Karpas-422 (cell line): ENCODE measurements at regions not wholly inside any gene's neighbourhood (a gene's known extent, or its start where the extent isn't known, plus 50 kb on each side); places are given as distances from the start of the nearest gene placed in this dataset.
"Not testable (repeated sequence)": the region's sequence is repeated elsewhere in the genome, so short reads cannot be mapped to it uniquely, and the experiment has no call there.

ENCODE experiments used
- DNase-seq: peaks from one replicate; pipeline ENCODE4 v3.0.0-alpha.2; 2015
- H2AFZ ChIP-seq: fragments of 200-600 bp; sonication (generic); 2 replicates; pipeline ENCODE4 v1.6.1; 2014; ENCODE audit warnings: antibody characterized with exemption, low read length, mixed read lengths
- H3K27ac ChIP-seq: fragments of 200-600 bp; sonication (generic); 2 replicates; pipeline ENCODE4 v1.5.1; 2014; ENCODE audit warnings: mild to moderate bottlenecking, low read length, moderate library complexity
- H3K27me3 ChIP-seq: fragments of 200-600 bp; sonication (generic); 2 replicates; pipeline ENCODE4 v1.6.1; 2014; ENCODE audit warnings: low read length, mixed read lengths
- H3K36me3 ChIP-seq: fragments of 200-600 bp; sonication (generic); 2 replicates; pipeline ENCODE4 v1.6.1; 2014; ENCODE audit warnings: low read length, mixed read lengths; ENCODE audit not compliant: insufficient read depth
- H3K4me1 ChIP-seq: fragments of 200-600 bp; sonication (generic); 2 replicates; pipeline ENCODE4 v1.6.1; 2014; ENCODE audit warnings: mild to moderate bottlenecking, low read length, mixed read lengths
- H3K4me2 ChIP-seq: fragments of 200-600 bp; sonication (generic); 2 replicates; pipeline ENCODE4 v1.6.1; 2014; ENCODE audit warnings: low read length, low read depth, mild to moderate bottlenecking; ENCODE audit not compliant: poor library complexity, severe bottlenecking
- H3K4me3 ChIP-seq: fragments of 200-600 bp; sonication (generic); 2 replicates; pipeline ENCODE4 v1.5.1; 2014; ENCODE audit warnings: mild to moderate bottlenecking, antibody characterized with exemption, low read length, mixed read lengths
- H3K79me2 ChIP-seq: fragments of 200-600 bp; sonication (generic); 2 replicates; pipeline ENCODE4 v1.6.1; 2014; ENCODE audit warnings: mild to moderate bottlenecking, low read length, mixed read lengths
- H3K9ac ChIP-seq: fragments of 200-600 bp; sonication (generic); 2 replicates; pipeline ENCODE4 v1.6.0; 2014; ENCODE audit warnings: low read length
- H3K9me2 ChIP-seq: fragments of 200-600 bp; sonication (generic), shearing (Covaris generic); replicated peaks from 2 replicates; pipeline ENCODE4 v1.6.0; 2014; ENCODE audit warnings: mild to moderate bottlenecking, low read length, moderate library complexity; ENCODE audit not compliant: insufficient read depth
- H3K9me3 ChIP-seq: fragments of 300-700, 200-600 bp; sonication (generic); 2 replicates; pipeline ENCODE4 v1.6.1; 2014; ENCODE audit warnings: low read length, mixed read lengths
- H4K20me1 ChIP-seq: fragments of 200-600 bp; sonication (generic); 2 replicates; pipeline ENCODE4 v1.6.1; 2014; ENCODE audit warnings: mild to moderate bottlenecking, antibody characterized with exemption, low read length, low read depth; ENCODE audit not compliant: insufficient read depth

DNA sequence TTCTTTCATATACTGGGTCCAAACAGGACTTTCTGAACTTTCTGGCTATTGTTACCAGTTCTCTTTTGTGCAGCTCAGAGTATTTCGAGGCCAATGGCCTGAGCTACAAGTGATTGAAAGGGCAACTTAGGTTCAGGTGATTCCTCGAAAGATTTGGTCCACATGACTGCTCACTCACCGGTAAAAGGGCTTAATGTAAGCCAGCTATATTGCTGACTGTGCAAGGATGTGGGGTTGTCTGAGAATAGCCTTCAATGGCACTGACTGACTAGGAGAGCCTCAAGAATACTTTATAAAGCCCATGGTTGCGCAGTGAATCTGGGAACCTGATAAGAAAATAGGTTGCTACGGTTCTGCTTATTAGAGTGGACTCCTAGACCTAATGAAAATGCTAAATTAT lies 269.0 kb downstream of the SEC16B start:
- no peak overlapping the region for H3K4me3 ChIP-seq
- no peaks in the 10 kb centered on the region for H3K9me3 ChIP-seq
- no peaks in the 10 kb centered on the region for H3K4me1 ChIP-seq
- H3K9ac ChIP-seq = no peak overlapping the region
- H3K36me3 ChIP-seq = no peaks in the 10 kb centered on the region
- H3K79me2 ChIP-seq = no peaks in the 10 kb centered on the region
- no peaks in the 10 kb centered on the region for H3K27me3 ChIP-seq
- H4K20me1 ChIP-seq = no peaks in the 10 kb centered on the region
- H2AFZ ChIP-seq = no peak overlapping the region
- H3K27ac ChIP-seq = no peak overlapping the region
- no peak for DNase-seq
- no peak overlapping the region for H3K4me2 ChIP-seq
- H3K9me2 ChIP-seq = no peaks in the 10 kb centered on the region

DNA sequence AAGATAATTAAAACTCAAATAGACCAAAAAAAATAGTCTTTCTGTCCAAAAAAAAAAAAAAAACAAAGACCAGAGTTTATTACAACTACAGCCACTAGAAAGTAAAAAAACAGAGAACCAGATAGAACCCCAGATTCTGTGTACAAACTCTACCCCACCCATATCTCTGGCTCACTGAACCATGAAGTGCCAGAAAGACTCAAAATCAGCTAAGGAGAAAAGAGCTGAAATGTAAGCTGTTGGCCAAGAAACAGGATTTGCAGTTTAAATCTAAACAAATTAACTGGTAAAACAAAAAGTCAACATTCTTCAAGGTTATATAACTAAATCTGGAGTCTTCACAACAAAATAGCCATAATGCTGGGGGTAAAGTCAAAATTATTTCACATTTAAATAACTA lies 278.9 kb downstream of the SEC16B start:
- H3K9me2 ChIP-seq = no peaks in the 10 kb centered on the region
- no peak overlapping the region for H3K4me3 ChIP-seq
- H3K79me2 ChIP-seq = no peaks in the 10 kb centered on the region
- no peaks in the 10 kb centered on the region for H4K20me1 ChIP-seq
- no peak overlapping the region for H2AFZ ChIP-seq
- H3K9me3 ChIP-seq = no peaks in the 10 kb centered on the region
- no peak for DNase-seq
- H3K4me1 ChIP-seq = no peaks in the 10 kb centered on the region
- no peak overlapping the region for H3K27ac ChIP-seq
- H3K27me3 ChIP-seq = no peaks in the 10 kb centered on the region
- no peak overlapping the region for H3K9ac ChIP-seq
- no peaks in the 10 kb centered on the region for H3K36me3 ChIP-seq
- no peak overlapping the region for H3K4me2 ChIP-seq

DNA sequence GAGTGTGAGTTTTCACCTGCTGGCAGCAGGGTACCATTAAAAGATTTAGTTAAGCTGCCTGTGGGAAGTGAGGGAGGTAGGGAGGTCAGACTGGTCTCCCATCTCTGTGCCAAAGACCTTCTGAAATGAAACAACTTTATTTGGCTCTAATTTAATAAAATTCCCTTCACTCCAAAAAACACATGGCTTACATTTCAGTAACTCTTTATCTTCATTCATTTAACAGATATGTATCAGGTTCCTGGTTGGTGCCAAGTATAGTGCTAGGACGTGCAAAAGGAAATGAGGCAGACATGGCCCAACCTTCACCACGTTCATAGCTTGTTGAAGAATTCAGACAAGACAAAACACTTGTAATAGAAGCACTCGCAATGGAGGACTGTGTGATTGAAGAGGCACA lies 282.3 kb downstream of the SEC16B start:
- Histone ChIP-seq H2AFZ (no peak overlapping the region), H3K4me2 (no peak overlapping the region), H3K9me3 (no peaks in the 10 kb centered on the region), H4K20me1 (no peaks in the 10 kb centered on the region), H3K4me3 (no peak overlapping the region), H3K4me1 (no peaks in the 10 kb centered on the region), H3K27me3 (no peaks in the 10 kb centered on the region), H3K9ac (no peak overlapping the region), H3K79me2 (no peaks in the 10 kb centered on the region), H3K36me3 (no peaks in the 10 kb centered on the region), H3K27ac (no peak overlapping the region), H3K9me2 (no peaks in the 10 kb centered on the region)
- DNase-seq = no peak

DNA sequence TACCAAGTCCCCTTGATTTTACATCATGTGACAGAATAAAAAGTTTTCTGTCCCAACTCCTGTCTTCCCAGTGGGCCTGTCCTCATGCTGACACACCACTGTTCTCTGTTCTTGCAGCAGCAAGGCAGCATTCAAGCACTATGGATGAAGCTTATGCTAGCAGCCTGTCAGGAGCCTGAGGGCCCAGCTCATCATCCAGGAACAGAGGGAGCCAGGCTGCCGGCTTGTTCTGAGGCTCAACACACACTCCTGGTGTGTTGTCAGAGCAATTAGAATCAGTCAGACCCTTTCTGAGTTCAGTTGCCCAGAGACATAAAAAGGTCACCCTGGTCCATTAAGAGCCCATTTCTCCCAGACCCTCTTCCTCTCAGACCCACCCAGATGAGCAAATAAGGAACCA lies 282.9 kb downstream of the SEC16B start:
- no peak overlapping the region for H3K27ac ChIP-seq
- no peak overlapping the region for H3K4me2 ChIP-seq
- no peaks in the 10 kb centered on the region for H3K9me3 ChIP-seq
- no peaks in the 10 kb centered on the region for H4K20me1 ChIP-seq
- no peak overlapping the region for H2AFZ ChIP-seq
- no peaks in the 10 kb centered on the region for H3K36me3 ChIP-seq
- H3K27me3 ChIP-seq = no peaks in the 10 kb centered on the region
- H3K4me1 ChIP-seq = no peaks in the 10 kb centered on the region
- no peaks in the 10 kb centered on the region for H3K79me2 ChIP-seq
- DNase-seq = no peak
- H3K9me2 ChIP-seq = no peaks in the 10 kb centered on the region
- no peak overlapping the region for H3K9ac ChIP-seq
- H3K4me3 ChIP-seq = no peak overlapping the region

DNA sequence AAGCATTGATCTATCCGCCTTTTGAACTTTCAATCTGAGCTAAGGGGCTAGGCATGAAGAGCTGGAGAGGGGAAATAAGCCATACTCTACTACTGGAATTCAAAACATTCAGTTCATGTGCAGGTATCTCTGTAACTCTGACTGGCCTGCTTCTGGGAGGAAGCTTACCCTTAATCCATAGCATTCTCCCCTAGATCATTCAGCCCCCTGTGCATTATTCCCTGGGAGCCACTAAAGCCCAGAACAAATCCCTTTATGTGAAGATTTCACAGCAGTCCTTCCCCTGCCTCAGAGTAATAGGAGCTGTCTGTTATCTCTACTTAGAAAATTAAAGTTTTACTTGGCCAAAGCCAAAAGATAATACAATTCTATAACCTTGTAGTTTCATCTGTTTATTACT lies 300.7 kb downstream of the SEC16B start:
- Histone ChIP-seq H3K4me3 (no peak overlapping the region), H3K9me2 (no peaks in the 10 kb centered on the region), H3K4me1 (no peaks in the 10 kb centered on the region), H4K20me1 (no peaks in the 10 kb centered on the region), H3K27ac (no peak overlapping the region), H3K4me2 (no peak overlapping the region), H3K27me3 (no peaks in the 10 kb centered on the region), H2AFZ (no peak overlapping the region), H3K79me2 (no peaks in the 10 kb centered on the region), H3K9me3 (no peaks in the 10 kb centered on the region), H3K36me3 (no peaks in the 10 kb centered on the region), H3K9ac (no peak overlapping the region)
- DNase-seq = no peak

DNA sequence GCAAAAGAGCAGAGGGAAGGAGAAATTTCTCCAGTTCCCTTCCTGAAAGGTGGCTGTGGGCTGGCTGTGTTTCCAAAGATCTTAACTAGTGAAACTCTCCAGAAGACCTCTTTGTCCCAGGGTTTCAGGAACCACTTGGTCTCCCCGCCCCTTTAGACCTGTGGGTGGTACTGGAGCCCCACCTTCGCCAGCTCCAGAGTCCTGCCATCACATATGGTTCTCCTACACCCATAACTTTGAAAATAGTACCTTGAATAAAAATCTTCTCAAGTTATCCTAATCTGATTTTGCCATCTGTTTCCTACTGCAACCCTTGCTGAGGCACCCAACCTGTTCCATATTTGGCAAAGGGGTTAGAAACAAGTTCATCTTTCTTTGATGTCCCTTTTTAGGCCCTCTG lies 303.9 kb downstream of the SEC16B start:
- Histone ChIP-seq H3K27ac (no peak overlapping the region), H3K79me2 (no peaks in the 10 kb centered on the region), H3K27me3 (no peaks in the 10 kb centered on the region), H3K9me3 (no peaks in the 10 kb centered on the region), H2AFZ (no peak overlapping the region), H4K20me1 (no peaks in the 10 kb centered on the region), H3K36me3 (no peaks in the 10 kb centered on the region), H3K4me2 (no peak overlapping the region), H3K9ac (no peak overlapping the region), H3K9me2 (no peaks in the 10 kb centered on the region), H3K4me1 (no peaks in the 10 kb centered on the region), H3K4me3 (no peak overlapping the region)
- no peak for DNase-seq

DNA sequence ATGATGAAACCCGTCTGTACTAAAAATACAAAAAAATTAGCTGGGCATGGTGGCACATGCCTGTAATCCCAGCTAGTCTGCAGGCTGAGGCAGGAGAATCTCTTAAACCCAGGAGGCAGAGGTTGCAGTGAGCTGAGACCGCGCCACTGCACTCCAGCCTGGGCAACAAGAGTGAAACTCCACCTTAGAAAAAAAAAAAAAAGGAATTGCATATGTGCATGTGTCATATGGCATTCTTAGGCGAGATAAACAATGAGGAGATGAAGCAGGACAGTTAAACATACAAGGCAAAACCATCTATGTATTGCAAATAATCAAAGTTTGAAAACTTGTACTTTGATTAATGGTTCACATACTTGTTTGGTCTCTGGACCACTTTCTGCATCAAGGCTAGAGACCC lies 305.1 kb downstream of the SEC16B start:
- not testable (repeated sequence) for H3K4me1 ChIP-seq, H2AFZ ChIP-seq, DNase-seq, H3K27ac ChIP-seq, H3K36me3 ChIP-seq, H3K27me3 ChIP-seq, H4K20me1 ChIP-seq, H3K79me2 ChIP-seq, H3K4me3 ChIP-seq, H3K4me2 ChIP-seq, H3K9me2 ChIP-seq, H3K9ac ChIP-seq, H3K9me3 ChIP-seq

DNA sequence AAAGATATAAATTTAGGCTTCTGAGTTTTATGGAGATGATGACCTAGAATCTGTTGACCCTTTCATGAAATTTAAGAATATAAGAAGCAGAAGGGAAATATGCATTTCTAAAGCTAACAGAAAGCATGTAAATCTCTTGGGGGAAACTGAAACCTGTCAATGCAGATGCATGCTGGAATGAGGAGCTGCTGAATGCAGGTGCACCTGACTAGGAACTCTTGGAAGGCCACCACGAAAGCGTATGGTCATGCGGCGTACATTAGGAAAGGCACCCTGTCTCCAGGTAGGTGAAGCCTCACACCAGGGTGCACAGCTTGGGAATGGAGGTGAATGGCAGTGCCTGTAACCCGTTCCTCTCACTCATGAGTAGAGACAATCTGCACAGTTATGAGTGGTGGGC lies 309.7 kb downstream of the SEC16B start:
- Histone ChIP-seq H3K27ac (no peak overlapping the region), H3K9me3 (no peaks in the 10 kb centered on the region), H3K4me1 (no peaks in the 10 kb centered on the region), H3K36me3 (no peaks in the 10 kb centered on the region), H3K4me3 (no peak overlapping the region), H3K79me2 (no peaks in the 10 kb centered on the region), H3K9ac (no peak overlapping the region), H3K27me3 (no peaks in the 10 kb centered on the region), H2AFZ (no peak overlapping the region), H3K4me2 (no peak overlapping the region), H3K9me2 (no peaks in the 10 kb centered on the region), H4K20me1 (no peaks in the 10 kb centered on the region)
- no peak for DNase-seq

DNA sequence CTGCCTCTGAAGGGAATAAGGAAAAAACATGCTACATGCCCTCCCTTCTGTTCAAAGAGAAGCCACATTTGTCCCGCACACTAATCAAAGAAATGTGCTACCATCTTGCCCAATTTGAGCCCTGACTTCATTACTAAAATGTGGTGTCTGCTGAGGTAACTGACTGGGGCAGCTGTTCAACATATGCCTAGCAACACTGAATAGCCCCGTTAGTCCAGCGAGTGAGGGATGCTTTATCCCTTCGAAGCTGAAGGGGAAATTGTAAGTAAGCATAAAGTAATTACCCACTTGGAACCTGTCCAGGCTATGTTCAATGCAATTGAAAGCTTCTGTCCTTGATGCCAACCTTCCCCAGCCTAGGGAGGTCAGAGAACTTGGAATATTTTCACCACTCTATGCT lies 310.6 kb downstream of the SEC16B start:
- no peaks in the 10 kb centered on the region for H3K27me3 ChIP-seq
- H3K4me1 ChIP-seq = no peaks in the 10 kb centered on the region
- no peaks in the 10 kb centered on the region for H3K9me3 ChIP-seq
- no peak overlapping the region for H3K4me3 ChIP-seq
- H3K9me2 ChIP-seq = no peaks in the 10 kb centered on the region
- H3K79me2 ChIP-seq = no peaks in the 10 kb centered on the region
- no peak overlapping the region for H3K27ac ChIP-seq
- no peak overlapping the region for H2AFZ ChIP-seq
- H3K9ac ChIP-seq = no peak overlapping the region
- no peaks in the 10 kb centered on the region for H3K36me3 ChIP-seq
- H4K20me1 ChIP-seq = no peaks in the 10 kb centered on the region
- no peak for DNase-seq
- H3K4me2 ChIP-seq = no peak overlapping the region
